Tongue (tissue), 1 donor: ENCODE measurements at regions not wholly inside any gene's neighbourhood (a gene's known extent, or its start where the extent isn't known, plus 50 kb on each side); places are given as distances from the start of the nearest gene placed in this dataset.
"Not testable (repeated sequence)": the region's sequence is repeated elsewhere in the genome, so short reads cannot be mapped to it uniquely, and the experiment has no call there.

ENCODE experiments used
- DNase-seq: peaks from one replicate; pipeline ENCODE4 v3.0.0-alpha.2; 2015

DNA sequence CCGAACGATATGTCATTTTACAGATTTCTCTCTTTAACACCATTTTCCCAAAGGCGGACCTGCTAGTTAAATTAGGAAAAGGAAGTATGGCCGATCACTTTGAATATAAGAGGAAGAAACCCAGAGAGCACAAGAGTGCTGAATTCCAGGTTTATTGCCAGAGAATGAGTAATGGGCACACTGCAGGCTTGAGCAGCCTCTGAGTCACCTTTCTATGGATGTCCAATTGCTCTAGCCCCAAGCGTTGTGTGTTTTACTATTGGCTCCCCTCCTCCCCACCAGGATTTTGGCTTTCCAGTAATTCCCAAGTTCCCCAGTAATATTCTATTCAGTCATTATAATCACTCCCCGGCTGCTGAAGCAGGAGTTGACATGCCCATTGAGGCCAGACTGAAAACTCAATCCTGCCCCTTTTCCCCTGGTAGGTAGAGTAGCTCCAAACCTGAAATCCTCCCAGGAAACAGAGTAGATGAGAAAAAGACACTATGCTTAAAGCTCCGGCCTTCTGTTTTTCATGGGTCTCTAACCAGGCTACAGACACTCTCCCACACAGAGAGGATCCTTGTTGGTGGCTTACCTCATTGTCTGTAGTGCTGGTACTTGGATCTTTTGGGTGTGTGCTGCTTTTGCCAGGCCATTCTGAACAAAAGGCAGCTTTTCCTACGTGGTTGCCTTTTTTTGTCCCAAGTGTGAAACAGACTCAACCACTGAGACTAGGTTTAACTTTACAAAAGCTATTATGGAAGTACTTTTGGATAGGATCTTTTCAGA is 704.3 kb upstream of the FLRT2 start:
- DNase-seq = no peak

DNA sequence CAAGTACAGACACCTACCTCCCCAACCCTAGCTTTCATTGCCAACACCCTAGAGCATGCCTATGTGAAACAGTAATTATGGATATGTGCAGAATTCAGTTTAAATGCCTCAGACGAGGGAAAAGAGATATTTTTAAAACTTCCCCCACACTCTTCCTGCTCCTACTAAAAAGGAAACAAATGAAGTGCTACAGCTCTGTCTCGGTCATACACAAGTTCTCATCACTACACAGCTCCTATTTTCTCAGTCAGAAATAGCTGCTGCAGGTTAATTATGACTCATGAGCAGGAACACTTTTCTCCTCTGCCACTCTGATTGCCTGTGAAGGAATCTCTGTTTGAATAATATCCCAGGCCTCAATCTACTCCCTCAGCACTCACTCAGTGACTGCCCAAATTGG is 703.6 kb upstream of the FLRT2 start:
- DNase-seq = no peak

DNA sequence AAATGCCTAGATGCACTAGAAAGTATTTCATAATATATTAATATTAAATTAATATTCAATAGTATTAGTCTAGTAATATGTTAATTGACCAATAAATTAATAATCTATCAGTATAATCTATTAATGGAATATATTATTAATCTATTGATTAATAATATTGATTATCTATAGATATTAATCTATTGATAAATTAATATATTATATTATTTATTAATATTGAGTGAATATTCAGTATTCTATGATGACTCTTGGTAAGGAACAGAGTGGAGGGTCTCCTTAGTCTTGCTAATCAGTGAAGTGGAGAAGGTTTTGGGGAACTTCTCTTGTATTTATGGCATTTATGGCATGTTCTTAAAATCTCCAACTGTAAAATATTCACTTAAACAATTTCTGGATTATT is 679.3 kb upstream of the FLRT2 start:
- DNase-seq = no peak

DNA sequence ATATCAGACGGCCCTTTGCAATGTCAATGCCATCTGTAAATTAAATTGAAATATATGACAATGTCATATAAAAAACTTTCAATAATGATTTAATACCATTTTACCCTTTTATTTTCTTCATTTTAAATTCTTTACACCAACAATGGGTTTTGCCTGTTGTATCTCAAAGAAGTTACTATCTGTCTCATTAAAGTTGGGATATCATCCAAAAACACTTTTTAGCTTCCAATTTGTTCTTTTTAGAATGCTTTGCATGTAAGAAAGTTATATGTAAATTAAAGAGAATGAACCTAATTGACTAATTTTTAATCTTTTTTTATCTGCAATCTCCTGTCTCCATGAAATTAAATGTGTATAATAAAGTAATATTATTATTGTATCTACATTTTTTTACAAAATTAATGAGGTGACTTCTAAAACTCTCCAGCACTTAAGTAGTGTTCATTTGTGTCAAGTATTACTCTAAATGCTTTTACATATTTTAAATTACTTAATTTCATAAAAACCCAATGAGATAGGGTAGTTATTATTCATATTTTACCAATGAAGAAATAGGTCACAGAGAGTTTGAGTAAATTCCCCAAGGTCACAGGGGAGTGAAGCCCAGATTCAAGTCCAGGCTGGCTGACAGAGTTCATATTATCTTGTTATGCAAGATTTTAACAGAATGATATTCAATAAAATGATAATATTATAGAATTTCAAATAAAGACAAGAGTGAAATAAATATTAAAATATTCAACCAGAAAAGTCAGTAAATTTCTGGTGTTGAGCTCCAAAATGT is 673.0 kb upstream of the FLRT2 start:
- no peak for DNase-seq

DNA sequence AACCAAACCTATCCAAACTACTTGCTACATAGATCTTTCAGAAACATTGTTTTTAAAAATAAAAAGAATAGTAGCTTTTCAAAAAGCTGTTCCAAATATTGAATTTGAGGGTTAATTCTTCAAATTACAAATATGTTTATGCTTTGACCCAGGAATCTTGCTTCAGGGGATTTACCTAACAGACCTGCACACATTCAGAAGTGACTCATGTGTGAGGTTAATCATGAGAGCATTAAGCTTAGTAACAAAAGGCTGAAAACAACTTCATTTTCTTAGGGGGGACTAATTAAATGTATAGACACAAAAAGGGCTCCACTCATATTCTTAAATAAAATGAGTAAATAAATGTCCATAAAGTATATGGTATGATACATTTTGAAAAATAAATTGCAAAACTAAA is 672.4 kb upstream of the FLRT2 start:
- DNase-seq = no peak

DNA sequence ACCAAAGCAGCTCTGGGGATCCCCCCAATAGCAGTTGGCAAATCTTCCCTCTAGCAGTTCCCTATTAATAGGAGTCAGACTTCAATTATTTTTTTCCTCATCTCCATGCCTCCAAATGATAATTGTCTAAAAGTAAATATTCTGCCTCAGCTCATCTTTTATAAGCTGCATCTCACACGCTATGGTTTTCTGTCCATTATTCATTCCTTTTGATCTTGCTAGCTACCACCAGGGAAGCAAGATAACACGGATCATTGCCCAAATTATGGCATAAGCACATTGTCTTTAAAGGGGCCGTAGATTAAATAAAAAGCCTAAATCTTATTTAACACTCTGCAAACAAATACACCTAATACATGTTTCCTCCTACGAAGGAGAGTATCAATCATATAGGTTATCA is 670.8 kb upstream of the FLRT2 start:
- DNase-seq = no peak

DNA sequence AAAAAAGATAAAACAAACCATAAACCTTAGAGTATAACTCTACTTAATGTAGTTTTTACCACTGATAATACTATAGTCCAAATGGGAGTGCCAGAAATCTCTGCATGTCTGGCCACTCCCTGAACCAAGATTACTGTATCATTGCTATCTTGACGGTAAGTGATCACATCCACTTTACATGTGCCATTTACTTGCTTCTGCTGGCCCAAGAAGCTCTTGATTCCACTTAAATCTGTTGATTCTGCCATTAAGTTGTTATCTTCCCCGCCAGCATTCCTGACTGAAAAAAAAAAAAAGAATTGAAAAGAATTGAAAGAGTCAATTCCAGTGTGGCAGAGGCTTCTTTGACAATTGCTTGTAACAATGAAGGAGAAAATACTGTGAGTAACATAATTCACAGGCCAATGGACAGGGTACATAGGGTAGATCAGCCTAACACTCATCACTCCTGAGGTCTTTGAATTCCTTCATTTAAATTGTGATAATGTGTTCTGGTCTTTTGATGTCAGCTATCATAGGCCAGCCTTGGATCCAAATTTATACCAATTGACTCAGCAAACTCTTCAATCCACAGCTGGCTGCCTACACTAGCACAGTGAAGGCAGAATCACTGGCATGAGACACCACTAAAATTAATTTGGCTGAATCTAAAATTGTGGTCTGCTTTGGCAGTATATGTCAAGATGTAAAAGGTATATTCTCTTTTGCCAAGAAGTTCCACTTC is 665.2 kb upstream of the FLRT2 start:
- no peak for DNase-seq

DNA sequence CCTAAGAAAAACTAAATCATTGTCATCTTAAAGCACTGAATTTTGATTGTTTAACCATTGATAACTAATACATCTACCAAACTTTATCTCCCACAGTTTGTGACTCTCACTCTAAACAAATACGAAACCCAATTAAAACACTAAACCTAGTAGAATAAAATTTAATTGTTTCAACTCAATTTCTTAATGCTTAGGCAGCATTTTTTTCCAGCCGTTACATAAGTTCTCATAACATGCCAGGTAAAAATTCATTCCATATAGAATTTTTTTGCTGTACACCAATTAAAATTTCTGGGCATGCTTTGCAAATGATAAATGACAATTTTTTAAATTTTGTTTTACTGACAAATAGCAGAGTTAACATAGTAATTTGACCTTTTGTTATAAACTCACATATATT is 658.2 kb upstream of the FLRT2 start:
- no peak for DNase-seq

DNA sequence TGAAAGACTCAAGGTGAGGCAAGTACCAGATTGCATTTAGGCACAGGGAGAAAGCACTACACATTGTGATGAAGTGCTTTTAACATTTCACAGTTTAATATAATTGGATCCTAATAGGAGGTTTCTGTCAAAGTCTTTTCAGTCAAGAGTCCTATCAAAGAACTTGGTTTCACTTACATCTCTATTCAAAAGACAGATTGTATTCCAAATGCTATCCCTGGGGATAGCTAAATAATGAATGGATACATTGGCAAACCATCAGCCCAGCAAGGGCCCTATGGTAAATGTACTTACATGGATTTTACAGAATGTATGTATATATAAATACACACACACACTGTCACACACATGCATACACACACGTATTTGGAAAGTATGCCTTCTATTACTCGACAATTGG is 655.5 kb upstream of the FLRT2 start:
- no peak for DNase-seq

DNA sequence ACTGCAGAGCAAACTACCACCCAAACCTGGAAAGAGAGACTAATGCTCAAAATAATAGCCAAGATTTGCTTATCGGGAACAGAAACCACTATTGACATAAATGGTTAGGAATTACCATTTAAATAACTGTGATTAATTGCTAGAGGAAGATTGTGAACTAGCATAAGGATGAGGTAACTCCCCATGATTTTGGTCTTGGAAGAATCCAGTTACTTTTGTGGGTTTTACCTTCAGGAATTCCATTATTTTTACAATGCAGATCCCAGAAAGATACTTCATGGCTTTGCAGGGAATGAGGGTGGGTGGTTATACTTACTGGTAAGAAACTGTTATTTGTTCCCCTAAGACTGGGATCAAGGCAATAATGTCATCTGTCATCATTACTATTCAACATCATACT is 652.9 kb upstream of the FLRT2 start:
- no peak for DNase-seq

DNA sequence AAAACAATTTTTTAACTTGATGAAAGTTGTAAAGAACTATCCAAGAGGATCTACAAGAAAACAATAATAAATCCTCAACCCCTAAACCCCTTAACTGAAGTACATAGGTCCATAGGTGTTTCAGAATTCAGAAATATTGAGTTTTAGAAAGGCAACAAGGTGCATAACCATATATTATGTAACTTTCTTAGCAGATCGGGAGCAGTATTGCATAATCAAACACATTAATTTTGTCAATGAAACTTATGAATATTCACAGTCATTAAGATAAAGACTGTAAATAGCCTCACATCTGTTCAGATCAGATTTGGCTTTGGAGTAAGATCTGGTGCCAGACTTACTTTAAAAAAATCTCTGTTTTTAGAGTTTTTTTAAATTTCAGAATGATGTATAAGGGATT is 647.1 kb upstream of the FLRT2 start:
- no peak for DNase-seq

DNA sequence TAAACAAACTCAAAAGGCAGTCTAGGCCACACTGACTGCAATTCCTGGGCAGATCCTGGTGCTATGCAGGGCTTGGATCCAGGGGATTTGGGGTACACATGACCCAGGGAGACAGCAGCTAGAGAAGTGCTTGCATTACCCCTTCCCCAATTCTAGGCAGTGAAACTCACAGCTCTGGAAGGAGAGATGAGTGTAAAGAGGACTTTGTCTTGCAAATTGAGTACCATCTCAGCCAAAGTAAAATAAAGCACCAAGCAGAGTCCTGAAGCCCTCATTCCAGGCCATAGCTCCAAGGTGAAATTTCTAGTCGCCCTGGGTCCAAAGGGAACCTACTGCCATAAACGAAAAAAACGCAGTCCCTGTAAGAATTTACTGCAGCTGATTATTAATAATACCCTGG is 644.9 kb upstream of the FLRT2 start:
- DNase-seq = no peak

DNA sequence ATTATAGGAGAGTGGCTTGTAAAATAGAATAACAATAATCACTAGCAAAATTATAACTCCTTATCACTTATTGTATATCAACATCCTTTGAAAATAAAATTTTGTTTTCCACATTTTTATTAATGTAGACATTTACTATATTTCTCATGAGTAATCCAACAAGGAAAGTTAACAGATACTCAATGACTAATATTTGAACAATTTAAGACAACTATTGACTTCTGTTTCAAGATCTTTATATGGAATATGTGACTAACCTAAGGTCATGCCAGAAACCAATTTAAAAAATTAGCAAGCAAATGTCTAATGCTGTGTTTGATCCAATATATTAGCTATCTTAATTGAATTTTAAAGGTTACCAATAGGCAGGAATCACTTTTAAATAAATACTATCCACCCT is 638.5 kb upstream of the FLRT2 start:
- DNase-seq = no peak

DNA sequence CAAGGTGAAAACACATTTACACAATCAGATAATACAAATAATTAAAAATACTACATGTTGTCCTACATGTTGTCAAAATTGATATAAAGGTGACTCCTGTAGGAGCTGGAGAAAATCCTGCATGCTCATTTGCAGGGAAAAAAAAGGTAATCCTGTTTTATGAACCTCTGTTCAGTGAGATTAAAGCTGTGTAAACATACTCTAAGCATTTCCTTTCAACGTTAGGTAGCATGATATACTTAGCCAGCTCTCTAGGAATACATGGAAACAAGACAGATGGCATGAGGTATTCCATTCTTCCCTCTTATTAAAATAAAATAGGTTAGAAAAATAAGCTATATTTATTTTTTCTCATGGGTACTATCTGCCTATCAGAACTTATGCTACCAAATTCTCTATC is 635.7 kb upstream of the FLRT2 start:
- DNase-seq = no peak

DNA sequence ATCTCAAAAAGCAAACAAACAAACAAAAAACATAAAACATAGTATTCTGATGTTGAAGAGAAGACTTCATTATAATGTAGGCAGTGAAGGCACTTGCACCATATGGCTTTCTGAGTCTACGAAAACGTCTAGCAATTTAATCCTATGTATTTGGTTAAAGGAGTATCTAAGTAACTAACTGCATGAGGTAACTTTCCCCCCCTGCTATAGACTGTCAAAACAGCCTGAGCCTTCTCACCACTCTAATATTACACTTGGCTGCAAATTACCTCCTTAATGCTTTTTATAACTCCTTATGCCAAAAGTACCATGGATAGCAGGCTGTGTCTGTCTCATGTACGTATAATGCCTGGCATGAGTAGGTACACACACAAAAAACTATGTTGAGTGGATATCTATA is 607.6 kb upstream of the FLRT2 start:
- peak; percentile 9 for DNase-seq

DNA sequence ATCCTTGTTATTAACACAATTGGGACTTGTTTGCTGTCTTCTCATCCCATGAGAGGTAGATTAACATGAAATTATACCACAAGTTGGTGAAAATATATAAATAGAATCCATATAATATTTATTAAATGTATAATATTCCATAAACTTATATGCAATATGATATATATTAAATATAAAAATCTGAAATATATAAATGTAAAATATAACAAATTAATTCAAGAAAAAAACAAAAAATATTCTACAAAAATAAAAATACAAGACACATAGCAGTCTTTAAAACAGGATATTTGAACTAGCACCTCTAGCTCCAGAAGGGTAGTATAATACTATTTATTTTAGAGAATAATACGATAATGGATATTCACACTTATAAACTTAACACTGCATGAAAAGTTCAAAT is 603.3 kb upstream of the FLRT2 start:
- no peak for DNase-seq

DNA sequence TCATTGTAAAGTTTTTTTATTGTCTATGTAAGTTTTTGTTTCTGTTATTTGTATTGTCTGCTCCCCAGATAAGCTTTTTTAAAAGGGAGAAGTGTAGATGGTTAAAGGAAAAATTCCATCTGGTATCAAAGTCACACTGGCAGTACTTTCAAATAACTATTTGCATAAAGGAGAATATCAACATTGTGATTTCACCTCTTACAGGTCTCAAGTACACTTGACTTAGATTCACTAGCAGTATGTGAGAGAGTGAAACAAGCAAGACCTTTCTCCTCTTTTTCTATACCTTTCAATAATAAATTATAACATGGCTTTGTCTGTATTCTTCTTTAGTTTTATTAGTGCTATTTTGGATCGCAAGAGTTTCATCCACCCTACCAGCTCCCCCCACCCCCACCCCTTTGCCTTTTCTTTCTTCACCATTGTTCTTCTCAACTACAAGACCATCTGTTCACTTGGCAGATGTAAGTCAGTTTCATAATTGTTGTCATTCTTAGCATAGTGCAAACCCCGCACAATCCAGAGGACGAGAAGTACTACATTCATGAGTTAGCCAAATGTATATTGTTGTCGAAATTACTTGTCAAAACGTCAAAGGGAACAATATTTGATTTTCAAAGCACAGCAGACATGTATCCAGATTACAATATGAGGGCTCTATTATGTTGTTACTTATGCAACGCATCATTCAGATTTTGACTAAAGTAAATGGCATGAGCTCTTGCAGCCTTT is 602.7 kb upstream of the FLRT2 start:
- peak; percentile 28 for DNase-seq

DNA sequence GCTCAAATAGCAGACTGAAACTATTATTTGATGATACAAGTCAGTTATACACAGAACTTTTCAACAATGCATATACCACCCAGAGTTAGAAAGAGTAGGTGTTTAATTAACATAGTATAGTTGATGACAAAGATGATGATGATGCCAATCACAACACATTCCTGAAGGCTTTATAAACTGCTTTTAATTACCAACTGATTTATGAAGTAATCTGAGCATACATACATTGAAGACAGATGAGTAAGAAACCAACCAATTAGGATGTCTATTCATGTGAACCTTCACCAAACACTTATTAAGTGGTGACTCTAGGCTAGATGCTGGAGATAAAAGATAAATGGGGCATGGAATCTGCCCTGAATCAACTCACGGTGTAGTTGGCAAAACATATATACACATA is 600.9 kb upstream of the FLRT2 start:
- no peak for DNase-seq

DNA sequence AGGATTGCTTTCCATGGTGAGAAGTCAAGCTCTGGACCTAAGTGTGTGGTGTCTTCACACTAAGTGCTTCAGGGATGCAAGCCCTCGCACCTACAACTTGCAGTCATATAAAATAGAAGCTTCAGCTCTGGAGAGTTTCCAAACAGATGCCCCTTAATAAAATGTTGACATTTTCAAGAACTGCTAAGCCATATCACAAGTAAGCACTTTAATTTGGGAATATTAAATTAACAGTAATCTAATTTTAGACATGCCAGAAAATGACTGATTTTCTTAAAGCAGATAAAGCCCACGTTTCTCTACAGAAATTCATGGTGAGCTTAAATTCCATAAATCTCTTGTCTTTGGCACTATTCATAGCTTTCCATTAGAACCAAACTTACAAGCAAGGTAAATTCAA is 600.1 kb upstream of the FLRT2 start:
- DNase-seq = no peak

DNA sequence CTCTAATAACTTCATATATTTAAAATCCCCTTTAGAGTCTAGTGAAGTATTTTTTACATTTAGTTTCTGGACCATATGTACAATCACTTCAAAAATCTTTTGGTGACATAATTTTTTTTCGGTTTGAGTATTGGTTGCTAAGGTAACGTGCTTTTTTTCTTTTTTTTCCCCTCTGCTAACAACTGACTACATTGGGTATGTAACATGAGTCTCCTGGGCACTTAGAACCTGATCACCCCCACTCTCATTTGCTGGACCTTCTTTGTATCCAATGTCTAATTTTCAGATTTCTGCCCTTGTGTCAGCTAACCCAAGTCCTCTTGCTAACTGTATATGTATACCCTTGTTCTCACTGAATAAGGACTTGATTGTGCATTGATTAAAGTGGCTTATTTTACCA is 592.9 kb upstream of the FLRT2 start:
- no peak for DNase-seq

DNA sequence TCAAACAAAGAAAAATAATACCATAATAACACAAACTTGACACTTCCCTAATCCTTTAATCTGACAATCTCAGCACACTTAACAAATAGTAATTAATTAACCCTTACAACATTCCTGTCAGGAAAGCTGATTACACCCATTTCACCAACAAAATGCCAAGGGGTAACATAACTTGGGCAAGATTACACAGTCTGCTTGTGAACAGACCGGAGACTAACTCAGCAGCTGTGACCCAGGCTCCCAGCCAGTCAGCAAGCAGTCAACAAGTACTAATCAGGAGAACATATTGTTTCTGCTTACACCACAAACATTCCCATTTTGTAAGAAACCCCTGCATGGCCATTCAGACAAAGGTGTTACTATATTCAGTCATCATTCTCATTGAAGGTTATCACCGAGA is 592.5 kb upstream of the FLRT2 start:
- peak; percentile 7 for DNase-seq

DNA sequence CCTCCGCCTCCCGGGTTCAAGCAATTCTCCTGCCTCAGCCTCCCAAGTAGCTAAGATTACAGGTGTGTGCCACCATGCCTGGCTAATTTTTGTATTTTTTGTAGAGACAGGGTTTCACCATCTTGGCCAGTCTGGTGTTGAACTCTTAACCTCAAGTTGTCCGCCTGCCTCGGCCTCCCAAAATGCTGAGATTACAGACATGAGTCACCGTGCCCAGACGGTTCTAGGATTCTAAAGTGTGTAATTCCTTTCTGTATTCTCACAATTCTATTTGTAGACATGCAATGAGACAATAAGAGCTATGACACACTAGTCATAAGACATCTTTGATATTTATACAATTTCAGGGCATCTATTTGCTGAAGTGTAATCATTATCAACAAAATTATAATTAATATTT is 585.0 kb upstream of the FLRT2 start:
- DNase-seq = not testable (repeated sequence)
